ENCODE measurements at regions not wholly inside any gene's neighbourhood (a gene's known extent, or its start where the extent isn't known, plus 50 kb on each side); places are given as distances from the start of the nearest gene placed in this dataset.
A peak's percentile ranks its signal among the peaks of the same experiment; 100 is the strongest.

DNA sequence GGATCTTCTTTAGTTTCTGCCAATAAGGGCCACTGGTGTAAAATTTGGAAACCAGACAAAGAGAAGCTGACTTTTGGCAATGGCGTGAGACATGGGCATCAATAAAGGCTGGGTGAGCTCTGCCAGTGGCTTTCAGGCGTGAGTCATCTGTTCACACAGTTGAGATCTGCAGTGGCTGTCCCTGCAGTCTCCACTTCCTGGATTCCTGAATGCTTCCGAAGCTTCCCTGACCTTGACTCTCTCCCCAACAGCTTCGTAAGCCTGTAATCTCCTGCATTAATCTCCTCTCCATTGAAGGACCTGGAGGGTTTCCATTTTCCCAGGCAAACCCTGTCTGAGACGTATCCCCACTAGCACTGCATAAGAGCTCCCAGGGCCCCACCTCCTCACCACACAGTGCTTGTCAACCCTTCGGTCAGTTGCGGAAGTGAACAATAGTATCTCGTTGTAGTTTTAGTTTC lies 574.7 kb downstream of the TBC1D22A start:
- ATAC-seq (replicated peaks in 1 of 2) = peak; percentile 44 to 67

DNA sequence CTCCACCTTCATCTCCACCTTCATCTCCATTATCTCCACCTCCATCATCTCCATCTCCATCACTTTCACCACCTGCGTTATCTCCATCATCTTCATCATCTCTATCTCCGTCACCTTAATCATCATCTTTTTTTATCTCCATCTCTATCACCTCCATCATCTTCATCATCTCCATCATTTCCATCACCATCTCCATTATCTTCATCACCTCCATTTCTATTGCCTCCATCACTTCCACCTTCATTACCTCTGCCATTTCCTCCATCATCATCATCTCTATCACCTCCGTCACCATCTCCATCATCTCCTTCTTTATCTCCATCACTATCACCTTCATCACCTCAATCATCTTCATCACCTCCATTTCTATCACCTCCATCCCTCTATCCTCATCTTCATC lies 573.5 kb downstream of the TBC1D22A start:
- Mint-ChIP-seq H3K9me3 (peaks cover 5% of the 10 kb centered on the region in 2 donors), H3K36me3 (ENCODE audit: insufficient read depth in 2 of 2) (peaks cover 0 to 2% of the 10 kb centered on the region in 2 donors), H3K27ac (no peak overlapping the region), H3K4me3 (no peak overlapping the region), H3K4me1 (ENCODE audit: low read depth) (no peaks in the 10 kb centered on the region), H3K27me3 (ENCODE audit: low read depth) (no peaks in the 10 kb centered on the region)
- no peak for ATAC-seq (replicated peaks in 1 of 2)
- DNase-seq = no peak

More for the DNA sequence above, 574.7 kb downstream of the TBC1D22A start:
- peak overlapping the region in 1 of 2 donors; percentile 36 for H3K4me3 Mint-ChIP-seq
- H3K4me1 Mint-ChIP-seq (ENCODE audit: low read depth) = no peaks in the 10 kb centered on the region
- peaks cover 5% of the 10 kb centered on the region in 2 donors for H3K9me3 Mint-ChIP-seq
- peaks cover 0 to 2% of the 10 kb centered on the region in 2 donors for H3K36me3 Mint-ChIP-seq (ENCODE audit: insufficient read depth in 2 of 2)
- H3K27ac Mint-ChIP-seq = no peak overlapping the region
- DNase-seq = peak in 1 of 2 donors; percentile 6
- no peaks in the 10 kb centered on the region for H3K27me3 Mint-ChIP-seq (ENCODE audit: low read depth)

DNA sequence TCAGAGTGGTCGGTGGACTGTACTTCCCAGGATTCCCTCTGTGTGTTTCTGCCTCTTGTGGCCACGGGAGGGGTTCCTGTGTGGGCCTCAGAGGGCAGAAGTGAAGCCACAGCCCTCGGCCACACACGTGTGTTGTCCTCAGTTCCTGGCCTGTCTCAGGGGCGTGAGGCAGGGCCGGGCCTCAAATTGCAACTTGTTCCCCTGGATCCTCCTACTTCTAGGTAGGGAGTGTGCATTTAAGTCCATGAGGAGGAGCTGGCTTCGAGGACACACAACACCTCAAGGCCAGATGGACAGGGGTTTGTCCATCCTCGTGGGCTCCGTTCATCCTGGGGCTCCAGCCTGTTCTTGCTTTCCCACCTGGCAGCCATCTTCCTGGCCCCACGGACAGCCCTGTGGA lies 573.0 kb downstream of the TBC1D22A start:
- Mint-ChIP-seq H3K4me3 (no peak overlapping the region), H3K36me3 (ENCODE audit: insufficient read depth in 2 of 2) (peaks cover 0 to 2% of the 10 kb centered on the region in 2 donors), H3K9me3 (peaks cover 5% of the 10 kb centered on the region in 2 donors), H3K27me3 (ENCODE audit: low read depth) (no peaks in the 10 kb centered on the region), H3K4me1 (ENCODE audit: low read depth) (no peaks in the 10 kb centered on the region), H3K27ac (no peak overlapping the region)
- ATAC-seq (replicated peaks in 1 of 2) (no peak), DNase-seq (no peak)

DNA sequence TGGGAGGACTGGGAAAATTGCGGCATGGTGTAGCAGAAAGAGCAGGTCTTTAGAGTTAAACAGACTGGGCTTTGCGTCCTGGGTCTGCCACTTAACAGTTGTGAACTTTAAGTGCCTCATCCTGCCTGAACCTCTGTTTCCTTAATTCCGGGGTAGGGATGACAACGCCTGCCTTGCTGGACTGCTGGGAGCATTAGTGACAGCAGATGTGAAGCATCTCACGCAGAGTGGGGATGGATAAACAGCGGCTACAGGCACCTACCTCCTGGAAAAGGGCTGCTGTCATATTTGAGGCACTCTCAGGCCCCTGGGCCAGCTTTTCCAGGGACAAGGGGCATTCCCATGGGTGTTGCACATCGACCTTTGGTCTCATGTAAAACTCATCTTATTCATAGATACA lies 572.2 kb downstream of the TBC1D22A start:
- no peak for ATAC-seq (replicated peaks in 1 of 2)
- peaks cover 5% of the 10 kb centered on the region for H3K27me3 Mint-ChIP-seq (ENCODE audit: low read depth)
- H3K9me3 Mint-ChIP-seq = peaks cover 5% of the 10 kb centered on the region in 2 donors
- no peak overlapping the region for H3K4me3 Mint-ChIP-seq
- DNase-seq = no peak
- peaks cover 0 to 2% of the 10 kb centered on the region in 2 donors for H3K36me3 Mint-ChIP-seq (ENCODE audit: insufficient read depth in 2 of 2)
- no peaks in the 10 kb centered on the region for H3K4me1 Mint-ChIP-seq (ENCODE audit: low read depth)
- H3K27ac Mint-ChIP-seq = no peak overlapping the region

DNA sequence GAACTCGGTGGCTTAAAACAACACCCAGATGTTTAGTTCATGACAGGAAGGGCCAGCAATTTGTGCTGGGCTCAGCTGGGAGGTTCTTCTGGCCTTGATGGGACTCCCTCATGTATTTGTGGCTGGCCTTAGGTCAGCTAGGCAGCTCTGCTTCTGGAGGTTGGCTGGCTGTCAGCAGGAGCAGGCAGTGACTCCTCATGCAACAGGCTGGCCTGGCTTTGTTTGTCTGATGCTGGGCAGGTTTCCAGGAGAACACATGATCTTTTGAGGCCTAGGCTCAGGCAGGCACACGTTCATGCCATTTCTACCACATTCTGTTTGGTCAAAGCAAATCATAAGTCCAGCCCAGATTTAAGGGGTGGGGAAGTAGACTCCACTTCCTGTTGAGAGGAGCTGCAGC lies 571.2 kb downstream of the TBC1D22A start:
- ATAC-seq (replicated peaks in 1 of 2) = no peak
- Mint-ChIP-seq H3K27me3 (ENCODE audit: low read depth) (peaks cover 5% of the 10 kb centered on the region), H3K36me3 (ENCODE audit: insufficient read depth in 2 of 2) (peaks cover 0 to 2% of the 10 kb centered on the region in 2 donors), H3K4me3 (no peak overlapping the region), H3K4me1 (ENCODE audit: low read depth) (no peaks in the 10 kb centered on the region), H3K27ac (no peak overlapping the region), H3K9me3 (peaks cover 5% of the 10 kb centered on the region in 2 donors)
- no peak for DNase-seq

DNA sequence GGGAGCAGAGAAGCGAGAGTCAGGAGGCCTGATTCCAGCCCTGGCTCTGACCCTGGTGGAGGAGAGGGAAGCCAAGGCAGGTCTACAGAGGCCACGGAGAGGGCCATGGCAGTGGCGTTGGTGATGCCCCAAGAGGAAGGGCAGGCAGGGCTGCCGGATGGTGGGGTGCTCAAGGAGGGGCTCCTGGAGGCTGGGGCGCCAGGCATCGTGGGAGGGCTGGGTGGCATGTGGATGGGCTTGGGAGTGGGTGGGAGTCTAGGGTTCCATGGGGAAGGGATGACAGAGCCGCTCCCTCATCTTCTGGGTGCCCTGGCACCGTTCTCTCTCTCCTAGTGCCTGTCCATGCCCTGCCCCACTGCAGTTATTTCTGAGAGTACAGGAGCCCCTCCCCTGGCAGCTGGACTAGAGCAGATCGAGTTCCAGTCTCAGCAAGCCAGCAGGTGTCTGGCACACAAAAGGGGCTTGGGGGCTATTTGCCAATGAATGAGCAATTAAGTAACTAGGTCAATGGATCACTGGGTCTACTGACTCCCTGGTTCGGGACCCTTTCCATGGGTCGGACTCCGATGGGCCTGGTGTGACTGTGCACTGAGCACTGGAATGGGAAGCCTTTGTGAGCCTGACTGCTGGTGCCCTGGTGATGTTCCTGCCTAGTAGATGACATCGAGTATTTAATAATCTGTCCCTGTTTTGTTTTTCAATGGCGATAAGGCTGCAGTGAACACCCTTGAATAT lies 570.0 kb downstream of the TBC1D22A start:
- no peaks in the 10 kb centered on the region for H3K4me1 Mint-ChIP-seq (ENCODE audit: low read depth)
- H3K27ac Mint-ChIP-seq = no peak overlapping the region

DNA sequence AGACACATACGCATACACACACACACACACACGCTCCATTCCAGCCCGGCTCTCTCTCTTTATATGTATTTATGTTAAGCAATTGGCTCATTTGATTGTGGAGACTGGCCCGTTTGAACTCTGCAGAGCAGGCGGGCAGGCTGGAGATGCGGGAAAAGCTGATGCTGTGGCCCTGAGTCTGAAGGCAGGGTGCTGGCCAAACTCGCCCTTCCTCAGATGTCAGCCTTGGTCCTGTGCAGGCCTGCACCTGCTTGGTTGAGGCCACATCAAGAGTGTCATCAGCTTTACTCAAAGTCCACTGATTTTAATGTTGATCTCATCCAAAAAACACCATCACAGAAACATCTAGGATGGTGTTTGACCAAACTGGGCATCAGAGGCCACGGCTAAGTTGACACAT lies 569.3 kb downstream of the TBC1D22A start:
- Mint-ChIP-seq H3K36me3 (ENCODE audit: insufficient read depth in 2 of 2) (peaks cover 0 to 2% of the 10 kb centered on the region in 2 donors), H3K4me1 (ENCODE audit: low read depth) (no peaks in the 10 kb centered on the region), H3K4me3 (no peak overlapping the region), H3K27me3 (ENCODE audit: low read depth) (peaks cover 5% of the 10 kb centered on the region), H3K9me3 (peaks cover 5% of the 10 kb centered on the region in 2 donors), H3K27ac (no peak overlapping the region)
- ATAC-seq (replicated peaks in 1 of 2) = no peak
- DNase-seq = no peak

More for the DNA sequence above, 570.0 kb downstream of the TBC1D22A start:
- Mint-ChIP-seq H3K36me3 (ENCODE audit: insufficient read depth in 2 of 2) (peaks cover 0 to 2% of the 10 kb centered on the region in 2 donors), H3K9me3 (peaks cover 5% of the 10 kb centered on the region in 2 donors), H3K27me3 (ENCODE audit: low read depth) (peaks cover 5% of the 10 kb centered on the region), H3K4me3 (no peak overlapping the region)
- DNase-seq (no peak), ATAC-seq (replicated peaks in 1 of 2) (no peak)

DNA sequence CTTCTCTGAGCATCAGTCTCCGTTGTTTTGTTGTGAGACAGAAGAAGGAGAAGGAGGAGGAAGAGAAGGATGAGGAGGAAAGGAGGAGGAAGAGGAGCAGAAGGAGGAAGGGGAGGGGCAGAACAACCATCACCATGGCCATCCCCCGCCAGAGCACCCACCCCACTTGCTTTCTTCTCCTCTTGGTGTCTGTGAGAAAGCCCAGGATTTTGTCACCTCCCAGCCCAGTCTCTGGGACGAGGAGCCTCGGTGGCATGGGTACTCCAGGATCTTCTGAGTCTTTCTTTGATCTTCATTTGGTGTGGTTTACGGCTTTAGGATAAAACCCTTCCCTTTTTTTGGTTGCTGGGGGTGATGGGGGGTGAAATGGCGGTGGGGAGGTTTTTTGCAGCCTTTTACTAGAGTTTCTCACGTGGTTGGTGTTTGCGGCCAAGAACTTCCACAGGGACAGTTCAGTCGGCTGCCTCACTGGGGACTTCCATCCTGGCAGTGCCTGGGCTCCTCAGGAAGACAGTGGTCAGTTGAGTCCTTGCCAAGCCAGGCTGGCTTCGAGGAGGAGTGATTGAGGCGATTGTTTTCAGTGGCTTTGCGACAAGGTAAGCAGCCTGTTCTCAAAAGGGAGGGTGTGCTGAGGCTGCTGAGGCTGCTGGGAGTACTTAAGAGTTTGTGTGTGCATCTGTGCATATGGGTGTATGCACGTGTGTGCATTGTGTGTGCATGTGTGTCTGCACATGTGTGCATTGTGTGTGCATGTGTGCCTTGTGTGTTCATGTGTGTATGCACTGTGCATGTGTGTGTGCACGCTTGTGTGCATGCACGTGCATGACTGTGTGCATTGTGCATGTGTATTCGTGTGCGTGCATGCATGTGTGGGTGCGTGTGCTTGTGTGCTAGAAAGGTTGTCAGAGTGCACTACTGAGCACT lies 567.5 kb downstream of the TBC1D22A start:
- peaks cover 5% of the 10 kb centered on the region for H3K27me3 Mint-ChIP-seq (ENCODE audit: low read depth)
- no peak overlapping the region for H3K4me3 Mint-ChIP-seq
- no peak for ATAC-seq (replicated peaks in 1 of 2)
- no peaks in the 10 kb centered on the region for H3K4me1 Mint-ChIP-seq (ENCODE audit: low read depth)
- peaks cover 0 to 2% of the 10 kb centered on the region in 2 donors for H3K36me3 Mint-ChIP-seq (ENCODE audit: insufficient read depth in 2 of 2)
- no peaks in the 10 kb centered on the region for H3K9me3 Mint-ChIP-seq
- DNase-seq = no peak
- H3K27ac Mint-ChIP-seq = no peak overlapping the region

DNA sequence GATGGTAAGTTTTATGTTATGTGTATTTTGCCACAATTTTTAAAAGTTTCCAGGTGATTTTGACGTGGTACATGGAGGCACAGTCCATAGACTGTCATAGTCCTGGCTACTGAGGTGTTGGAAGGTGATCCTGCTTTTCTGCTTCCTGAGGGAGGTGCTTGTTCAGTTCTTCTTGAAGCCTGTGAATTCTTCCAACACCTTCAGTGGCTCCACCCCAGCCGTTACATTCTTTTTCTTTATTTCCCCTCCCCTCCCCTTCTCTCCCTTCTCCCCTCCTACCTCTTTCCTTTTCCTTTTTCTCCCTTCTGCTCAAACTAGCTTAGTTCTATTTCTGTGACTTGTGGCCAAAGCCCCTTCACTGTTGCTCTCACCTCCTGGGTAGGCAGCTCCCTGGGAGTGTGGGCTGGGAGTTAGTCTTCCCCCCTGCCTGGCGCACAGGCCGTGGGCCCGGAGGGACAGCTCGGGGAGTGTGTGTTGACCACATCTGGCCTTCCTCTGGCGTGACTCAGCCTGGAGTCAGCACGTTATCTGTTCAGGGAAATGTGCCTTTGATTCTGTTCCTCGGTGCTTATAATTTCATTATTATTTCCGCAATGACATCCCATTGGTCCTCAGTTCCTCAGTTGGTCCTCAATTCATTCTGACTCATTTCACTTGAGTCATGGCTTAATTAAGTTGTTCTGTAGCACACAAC lies 566.2 kb downstream of the TBC1D22A start:
- H3K9me3 Mint-ChIP-seq = no peaks in the 10 kb centered on the region
- DNase-seq (no peak), ATAC-seq (replicated peaks in 1 of 2) (no peak)
- H3K27me3 Mint-ChIP-seq (ENCODE audit: low read depth) = peaks cover 5% of the 10 kb centered on the region
- no peak overlapping the region for H3K4me3 Mint-ChIP-seq
- no peaks in the 10 kb centered on the region for H3K4me1 Mint-ChIP-seq (ENCODE audit: low read depth)
- H3K27ac Mint-ChIP-seq = no peak overlapping the region
- H3K36me3 Mint-ChIP-seq (ENCODE audit: insufficient read depth in 2 of 2) = peaks cover 0 to 2% of the 10 kb centered on the region in 2 donors

DNA sequence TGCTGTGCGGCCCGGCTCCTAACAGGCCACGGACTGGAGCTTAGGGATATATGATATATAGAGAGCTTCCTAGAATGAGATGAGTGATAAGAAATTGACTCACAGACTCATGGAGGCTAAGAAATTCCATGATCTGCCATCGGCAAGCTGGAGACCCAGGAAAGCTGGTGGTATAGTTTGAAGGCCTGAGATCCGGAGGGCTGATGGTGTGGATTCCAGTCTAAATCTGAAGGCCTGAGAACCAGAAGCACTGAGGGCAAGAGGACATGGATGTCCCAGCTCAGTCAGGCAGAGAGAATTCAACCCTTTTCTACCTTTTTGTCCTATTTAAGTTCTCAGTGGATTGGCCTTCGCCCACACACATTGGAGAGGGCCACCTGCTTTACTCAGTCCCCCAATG lies 564.8 kb downstream of the TBC1D22A start:
- no peak for ATAC-seq (replicated peaks in 1 of 2)

DNA sequence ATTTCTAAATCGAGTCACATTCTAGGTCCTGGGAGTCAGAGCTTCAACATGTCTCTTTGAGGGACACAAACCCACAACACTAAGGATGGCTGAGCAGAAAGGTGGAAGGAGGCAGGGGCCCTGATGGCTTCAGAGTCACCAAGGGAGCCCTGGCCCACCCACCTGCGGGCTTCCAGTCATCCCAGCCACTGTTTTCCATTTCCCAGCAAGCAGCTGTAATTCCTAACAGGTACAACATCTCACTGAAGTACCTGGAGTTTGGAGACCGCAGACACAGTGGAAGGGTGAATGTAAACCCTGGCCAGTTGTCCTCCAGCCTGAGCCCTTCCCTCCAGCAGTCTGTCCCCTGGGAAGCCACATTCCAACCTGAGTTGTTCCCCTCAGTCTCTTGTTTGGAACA lies 562.8 kb downstream of the TBC1D22A start:
- H3K27me3 Mint-ChIP-seq (ENCODE audit: low read depth) = peaks cover 11% of the 10 kb centered on the region
- H3K4me1 Mint-ChIP-seq (ENCODE audit: low read depth) = no peaks in the 10 kb centered on the region
- H3K4me3 Mint-ChIP-seq = no peak overlapping the region
- ATAC-seq (replicated peaks in 1 of 2) (no peak), DNase-seq (no peak)
- H3K36me3 Mint-ChIP-seq (ENCODE audit: insufficient read depth in 2 of 2) = peaks cover 0 to 3% of the 10 kb centered on the region in 2 donors
- peaks cover 0 to 2% of the 10 kb centered on the region in 2 donors for H3K9me3 Mint-ChIP-seq
- no peak overlapping the region for H3K27ac Mint-ChIP-seq

More for the DNA sequence above, 564.8 kb downstream of the TBC1D22A start:
- H3K36me3 Mint-ChIP-seq (ENCODE audit: insufficient read depth in 2 of 2) = peaks cover 0 to 3% of the 10 kb centered on the region in 2 donors
- peaks cover 11% of the 10 kb centered on the region for H3K27me3 Mint-ChIP-seq (ENCODE audit: low read depth)
- H3K27ac Mint-ChIP-seq = no peak overlapping the region
- H3K9me3 Mint-ChIP-seq = peaks cover 0 to 2% of the 10 kb centered on the region in 2 donors
- no peak overlapping the region for H3K4me3 Mint-ChIP-seq
- DNase-seq = no peak
- no peaks in the 10 kb centered on the region for H3K4me1 Mint-ChIP-seq (ENCODE audit: low read depth)

DNA sequence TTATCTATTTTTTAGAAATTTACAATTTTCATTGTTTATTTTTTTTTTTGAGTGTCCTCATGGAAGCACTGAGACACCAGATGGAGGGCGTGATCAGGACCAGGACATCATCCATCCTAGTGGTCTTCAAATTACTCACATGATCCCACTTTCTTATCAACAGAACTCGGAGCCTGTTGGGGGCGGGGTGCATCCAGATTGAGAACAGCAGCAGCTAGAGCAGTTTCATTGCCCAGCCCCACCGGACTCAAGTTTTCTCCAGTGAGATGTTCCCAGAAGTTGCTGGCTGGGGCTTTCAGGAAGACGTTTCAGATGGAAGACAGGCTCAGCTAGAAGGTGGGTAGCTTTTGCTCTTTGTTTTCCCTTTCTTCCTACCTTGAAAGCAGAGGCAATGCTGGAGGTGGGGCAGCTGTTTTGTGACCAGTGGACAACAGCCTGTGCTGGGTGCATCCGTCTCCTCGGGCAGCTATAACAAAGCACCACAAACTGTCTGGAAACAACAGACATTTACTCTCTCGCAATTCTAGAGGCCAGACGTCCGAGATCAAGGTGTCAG lies 562.1 kb downstream of the TBC1D22A start:
- no peak for ATAC-seq (replicated peaks in 1 of 2)
- Mint-ChIP-seq H3K4me1 (ENCODE audit: low read depth) (no peaks in the 10 kb centered on the region), H3K36me3 (ENCODE audit: insufficient read depth in 2 of 2) (peaks cover 0 to 3% of the 10 kb centered on the region in 2 donors), H3K27me3 (ENCODE audit: low read depth) (peaks cover 6% of the 10 kb centered on the region), H3K9me3 (peaks cover 0 to 2% of the 10 kb centered on the region in 2 donors), H3K27ac (no peak overlapping the region), H3K4me3 (no peak overlapping the region)
- no peak for DNase-seq
